HepG2 (cell line): ENCODE measurements at regions not wholly inside any gene's neighbourhood (a gene's known extent, or its start where the extent isn't known, plus 50 kb on each side); places are given as distances from the start of the nearest gene placed in this dataset.

Experiments used
- AKNA ChIP-seq: sonication (generic); formaldehyde crosslinking; IDR thresholded peaks from 2 replicates; pipeline ENCODE4 v1.4.0; 2020; ENCODE audit warnings: missing genetic modification reagents, borderline replicate concordance
- DPF2 ChIP-seq: sonication (generic); formaldehyde crosslinking; IDR thresholded peaks from 2 replicates; pipeline ENCODE4 v1.4.0; 2020; ENCODE audit warnings: mild to moderate bottlenecking, low read depth, missing genetic modification reagents, borderline replicate concordance
- KLF9 ChIP-seq: IDR thresholded peaks from 2 replicates; pipeline ENCODE4 v1.6.1; 2016; ENCODE audit warnings: low read depth
- MEIS1 ChIP-seq: sonication (generic); formaldehyde crosslinking; IDR thresholded peaks from 2 replicates; pipeline ENCODE4 v1.9.0; 2021; ENCODE audit warnings: mild to moderate bottlenecking, missing genetic modification reagents, moderate library complexity, borderline replicate concordance
- MNT ChIP-seq: fragments of 450-650 bp; IDR thresholded peaks from 2 replicates; pipeline ENCODE4 v1.6.1; 2016
- NR2F6 ChIP-seq, 2 experiments: IDR thresholded peaks; 2 replicates each; pipeline ENCODE4 v1.6.1; 2016; ENCODE audit warnings: antibody characterized with exemption in 1 of 2, mild to moderate bottlenecking in 1 of 2
- ZBTB7A ChIP-seq: sonication (generic); formaldehyde crosslinking; IDR thresholded peaks from 2 replicates; pipeline ENCODE4 v1.8.0; 2022; ENCODE audit warnings: mild to moderate bottlenecking, missing genetic modification reagents
- TF ChIP-seq, protein P1 (sequence below): sonication (generic); formaldehyde crosslinking; IDR thresholded peaks from 2 replicates; pipeline ENCODE4 v1.4.0; 2020; ENCODE audit warnings: missing genetic modification reagents

GRCh38 chr16:88298833-88299745 lies 83.7 kb upstream of the ZNF469 start (continued):
- TF ChIP-seq, protein P1, sequence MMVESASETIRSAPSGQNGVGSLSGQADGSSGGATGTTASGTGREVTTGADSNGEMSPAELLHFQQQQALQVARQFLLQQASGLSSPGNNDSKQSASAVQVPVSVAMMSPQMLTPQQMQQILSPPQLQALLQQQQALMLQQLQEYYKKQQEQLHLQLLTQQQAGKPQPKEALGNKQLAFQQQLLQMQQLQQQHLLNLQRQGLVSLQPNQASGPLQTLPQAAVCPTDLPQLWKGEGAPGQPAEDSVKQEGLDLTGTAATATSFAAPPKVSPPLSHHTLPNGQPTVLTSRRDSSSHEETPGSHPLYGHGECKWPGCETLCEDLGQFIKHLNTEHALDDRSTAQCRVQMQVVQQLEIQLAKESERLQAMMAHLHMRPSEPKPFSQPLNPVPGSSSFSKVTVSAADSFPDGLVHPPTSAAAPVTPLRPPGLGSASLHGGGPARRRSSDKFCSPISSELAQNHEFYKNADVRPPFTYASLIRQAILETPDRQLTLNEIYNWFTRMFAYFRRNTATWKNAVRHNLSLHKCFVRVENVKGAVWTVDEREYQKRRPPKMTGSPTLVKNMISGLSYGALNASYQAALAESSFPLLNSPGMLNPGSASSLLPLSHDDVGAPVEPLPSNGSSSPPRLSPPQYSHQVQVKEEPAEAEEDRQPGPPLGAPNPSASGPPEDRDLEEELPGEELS: no peak
- TF ChIP-seq KLF9 (CRISPR knock-in tag): no peak
- no peak for TF ChIP-seq DPF2 (CRISPR knock-in tag)
- no peak for TF ChIP-seq MEIS1
- TF ChIP-seq ZBTB7A: no peak
- no peak for TF ChIP-seq AKNA (CRISPR knock-in tag)
- no peak for TF ChIP-seq MNT
- no peak for TF ChIP-seq NR2F6 (IDR thresholded peaks at IDR 0.05)
- no peak for TF ChIP-seq NR2F6 (CRISPR knock-in tag; IDR thresholded peaks at IDR 0.05)
